ENCODE measurements at regions not wholly inside any gene's neighbourhood (a gene's known extent, or its start where the extent isn't known, plus 50 kb on each side); places are given as distances from the start of the nearest gene placed in this dataset.
A peak's percentile ranks its signal among the peaks of the same experiment; 100 is the strongest.

DNA sequence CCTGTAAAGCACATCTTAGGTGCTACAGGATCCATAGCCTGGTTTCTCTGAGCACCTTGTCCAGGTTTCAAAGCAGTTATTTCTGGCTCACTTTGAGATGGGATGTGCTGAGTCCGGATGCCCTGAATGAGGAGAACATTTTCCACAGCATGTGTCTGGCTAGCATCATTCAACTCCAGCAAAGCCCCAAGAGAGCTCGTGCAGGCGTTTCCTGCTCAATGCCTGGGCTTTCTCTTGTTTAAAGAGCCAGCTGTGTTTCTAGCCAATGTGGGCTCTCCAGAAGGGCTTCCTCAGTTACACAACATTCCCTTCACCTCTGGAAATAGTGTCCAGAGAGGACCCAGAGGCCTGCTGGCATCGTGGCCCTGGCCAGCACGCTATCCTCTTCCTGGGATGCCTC lies 411.7 kb downstream of the DMAC1 start:
- DNase-seq: no peak

DNA sequence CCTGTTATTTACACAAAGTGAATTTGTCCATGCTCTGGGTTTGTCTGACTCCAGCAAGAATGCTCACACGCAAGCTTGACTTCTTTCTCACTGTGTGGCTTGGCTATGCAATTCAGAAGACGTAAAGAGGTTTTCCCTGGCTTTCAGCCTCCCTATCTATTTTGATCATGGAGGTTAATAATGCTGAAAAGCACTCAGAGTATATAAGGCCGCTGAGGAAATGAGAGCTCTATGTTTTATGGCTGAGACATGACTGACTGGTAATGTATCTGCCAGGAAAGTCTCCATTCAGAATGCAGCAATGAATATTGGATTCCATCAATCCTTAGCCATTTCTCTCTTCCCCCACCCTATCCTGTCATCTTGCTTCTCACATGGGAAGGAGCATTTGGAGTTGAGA lies 417.3 kb downstream of the DMAC1 start:
- DNase-seq: no peak

DNA sequence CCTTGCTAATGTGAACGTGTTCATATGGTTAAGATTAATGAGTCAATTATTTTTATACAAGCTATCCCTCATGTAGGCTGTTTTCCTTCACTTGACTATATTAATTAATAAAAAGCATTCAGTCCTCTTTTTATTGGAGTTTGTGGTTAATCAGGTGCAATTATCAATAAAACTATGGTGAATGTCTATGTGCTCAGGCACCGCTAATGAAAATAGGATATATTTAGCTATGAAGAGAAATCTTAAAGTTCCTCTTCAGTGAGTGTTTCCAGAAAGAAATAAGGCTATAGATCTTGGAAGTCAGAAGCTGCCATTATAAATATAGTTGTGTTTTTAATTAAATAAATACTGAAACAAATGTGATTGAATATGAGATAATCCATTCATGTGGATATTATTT lies 422.1 kb downstream of the DMAC1 start:
- no peak for DNase-seq

DNA sequence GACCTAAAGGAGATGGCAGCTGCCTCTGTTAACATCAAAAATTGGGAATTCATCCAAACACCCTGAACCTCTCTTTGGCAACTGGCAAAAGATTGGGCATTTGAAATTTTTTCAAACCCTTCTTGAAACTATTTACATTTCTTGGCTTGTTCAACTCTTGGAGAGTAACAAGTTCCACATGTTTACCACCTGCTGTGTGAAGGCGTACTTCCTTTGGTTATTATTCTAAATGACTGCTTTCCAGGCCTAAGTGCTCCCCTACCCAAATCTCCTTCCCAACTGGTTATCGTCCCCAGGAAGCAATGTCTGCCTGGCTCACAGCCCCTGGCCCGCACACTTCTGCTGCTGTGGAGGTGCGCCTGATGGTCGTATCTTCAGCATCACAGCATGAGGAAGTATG lies 422.7 kb downstream of the DMAC1 start:
- DNase-seq: peak; percentile 26

DNA sequence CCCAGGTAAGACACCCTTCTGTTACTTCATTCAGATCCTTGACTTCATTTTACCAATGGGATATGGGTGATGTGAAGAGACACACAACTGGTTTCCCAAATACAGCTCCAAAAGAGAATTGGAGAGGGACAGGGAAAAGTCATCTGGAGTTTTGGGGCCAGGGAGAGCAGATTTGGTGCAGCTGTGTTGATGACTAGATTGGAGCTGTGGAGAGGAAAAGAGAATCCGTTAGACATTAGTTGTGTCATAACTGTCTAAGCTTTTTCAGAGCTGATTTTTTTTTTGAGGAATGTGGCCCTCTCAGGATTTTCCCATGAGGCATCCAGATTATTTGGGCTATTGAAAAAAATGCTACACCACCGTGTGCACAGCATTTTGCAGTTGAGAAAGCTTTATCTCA lies 423.4 kb downstream of the DMAC1 start:
- no peak for DNase-seq

DNA sequence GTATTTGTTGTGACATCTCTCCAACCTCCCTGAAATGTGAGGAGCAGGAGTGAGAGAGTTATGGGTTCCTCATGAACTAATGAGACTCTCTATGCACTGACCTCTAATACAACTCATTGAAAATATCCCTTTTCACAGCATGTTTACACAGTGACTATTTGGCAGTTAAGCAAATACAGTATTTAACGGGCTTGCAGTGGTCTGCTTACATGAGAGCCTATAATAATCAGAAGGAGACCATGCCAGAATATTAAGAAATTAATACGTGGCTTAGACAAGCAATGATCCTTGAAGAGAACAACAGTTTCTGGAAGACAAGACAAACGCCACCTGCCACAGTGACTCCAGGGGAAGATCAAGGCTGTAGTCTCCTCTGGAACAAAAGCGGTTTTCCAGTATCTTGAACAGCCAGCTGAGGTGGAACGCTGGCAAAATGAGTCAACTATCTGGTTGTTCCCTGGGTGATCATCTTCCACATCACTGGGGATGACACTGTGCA lies 424.5 kb downstream of the DMAC1 start:
- peak; percentile 95 for DNase-seq

DNA sequence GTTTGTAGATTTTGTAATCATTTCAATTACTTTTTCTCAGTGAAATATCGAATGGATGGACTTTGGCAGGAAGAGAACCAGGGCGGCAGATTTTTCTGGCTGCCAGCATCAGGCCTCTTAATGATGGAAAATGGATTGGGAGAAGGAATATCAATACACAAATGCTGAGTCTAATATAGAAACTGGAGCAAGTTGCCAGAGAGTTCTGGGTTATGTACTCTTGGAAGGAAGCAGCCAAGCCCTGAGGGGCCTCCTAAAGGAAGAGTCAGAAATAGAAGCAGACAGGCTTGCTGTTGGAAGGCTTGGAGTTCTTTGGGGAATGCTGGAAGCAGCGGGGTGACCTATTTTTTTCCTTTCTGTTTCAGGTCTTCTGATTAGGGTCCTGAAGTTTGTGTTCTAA lies 428.6 kb downstream of the DMAC1 start:
- DNase-seq: no peak

DNA sequence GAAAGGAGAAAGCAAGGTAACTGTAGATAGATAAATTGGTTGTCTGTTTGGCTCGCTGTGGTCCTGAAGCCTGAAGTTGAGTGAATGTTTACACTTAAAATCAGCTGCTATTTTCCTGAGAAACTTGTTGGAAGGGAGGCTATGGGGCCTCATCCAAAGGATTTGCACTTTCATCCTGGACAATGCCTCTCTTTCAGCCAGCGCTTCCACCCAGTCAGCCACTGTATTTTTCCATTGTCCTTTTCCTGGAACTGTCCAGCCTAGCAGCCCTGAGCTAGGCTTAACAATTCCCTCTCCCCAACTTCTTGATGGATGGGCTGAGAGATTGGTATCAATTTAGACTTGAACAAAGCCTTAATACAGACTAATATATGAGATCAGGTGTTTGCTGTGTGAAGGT lies 429.2 kb downstream of the DMAC1 start:
- no peak for DNase-seq

DNA sequence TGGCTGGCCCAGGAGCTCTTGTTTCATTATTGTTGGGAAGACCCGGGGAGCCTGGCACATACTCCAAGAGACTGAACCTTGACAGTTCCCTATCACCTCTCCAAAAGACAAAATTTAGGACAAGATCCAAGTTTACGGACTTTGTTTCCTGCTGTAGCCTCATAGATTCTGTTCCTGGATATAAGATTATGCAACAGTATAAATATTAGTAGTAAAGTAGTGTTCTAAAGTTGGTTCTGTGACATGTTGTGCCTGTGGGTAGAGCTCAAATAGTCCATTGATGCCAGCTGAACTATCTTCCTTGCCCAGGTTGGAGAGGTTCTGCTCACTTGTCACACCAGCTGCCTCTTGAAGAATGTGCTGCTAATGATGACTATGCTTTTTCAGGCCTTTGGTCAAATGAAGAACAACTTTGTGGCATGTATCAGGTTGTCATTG lies 430.2 kb downstream of the DMAC1 start:
- DNase-seq: no peak

DNA sequence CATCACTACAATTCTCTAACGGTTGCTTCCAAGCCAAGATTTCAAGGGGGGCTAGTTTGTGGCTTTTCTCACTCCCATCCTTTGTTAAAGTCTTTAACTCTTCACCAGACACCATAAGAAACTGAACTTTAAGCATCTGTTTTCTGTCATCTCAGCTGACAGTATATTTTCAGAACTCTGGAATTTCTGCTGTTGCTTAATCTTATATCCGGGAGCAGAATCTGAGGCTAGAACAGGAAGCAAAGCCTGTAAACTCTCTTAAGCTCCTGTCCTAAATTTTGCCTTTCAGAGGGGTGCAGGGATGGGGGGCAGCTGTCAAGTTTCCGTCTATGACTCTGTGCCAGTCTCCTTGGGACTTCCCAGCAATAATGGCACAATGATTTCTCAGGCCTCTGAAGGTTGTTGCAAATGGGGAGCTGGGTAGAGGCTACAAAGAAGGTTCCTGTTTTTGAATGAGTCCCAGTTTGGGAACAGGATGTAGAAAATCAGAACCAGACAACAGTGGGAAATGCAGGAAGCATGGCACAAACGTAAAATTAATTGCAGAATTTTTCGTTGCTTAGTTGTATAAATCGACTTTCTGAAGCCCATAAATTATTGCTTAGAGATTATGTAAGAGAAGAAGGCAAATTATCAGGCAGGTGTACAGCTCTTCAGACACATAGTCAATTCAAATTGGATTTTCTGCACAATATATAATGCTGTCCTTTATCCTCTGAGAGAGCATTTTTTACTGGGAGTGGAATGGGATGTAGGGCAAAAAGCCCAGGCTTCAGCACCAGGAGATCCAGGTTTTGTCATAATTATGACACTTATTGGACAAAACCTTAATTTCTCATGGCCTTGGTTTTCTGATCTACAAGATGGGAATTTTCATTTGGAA lies 430.9 kb downstream of the DMAC1 start:
- DNase-seq: no peak

DNA sequence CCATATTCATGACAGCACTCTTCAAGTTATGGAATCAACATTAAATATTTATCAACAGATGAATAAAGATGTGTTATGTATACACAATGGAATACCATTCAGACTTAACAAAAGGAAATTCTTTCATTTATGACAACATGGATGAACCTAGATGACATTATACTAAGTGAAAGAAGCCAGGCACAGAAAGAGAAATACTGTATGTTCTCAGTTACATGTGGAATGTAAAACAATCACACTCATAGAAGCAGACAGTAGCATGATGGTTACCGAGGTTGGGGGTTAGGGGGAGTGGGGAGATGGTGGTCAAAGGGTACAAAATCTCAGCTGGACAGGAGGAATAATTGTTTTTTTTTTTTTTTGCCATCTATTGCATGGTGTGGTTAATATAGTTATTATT lies 431.9 kb downstream of the DMAC1 start:
- DNase-seq: no peak

DNA sequence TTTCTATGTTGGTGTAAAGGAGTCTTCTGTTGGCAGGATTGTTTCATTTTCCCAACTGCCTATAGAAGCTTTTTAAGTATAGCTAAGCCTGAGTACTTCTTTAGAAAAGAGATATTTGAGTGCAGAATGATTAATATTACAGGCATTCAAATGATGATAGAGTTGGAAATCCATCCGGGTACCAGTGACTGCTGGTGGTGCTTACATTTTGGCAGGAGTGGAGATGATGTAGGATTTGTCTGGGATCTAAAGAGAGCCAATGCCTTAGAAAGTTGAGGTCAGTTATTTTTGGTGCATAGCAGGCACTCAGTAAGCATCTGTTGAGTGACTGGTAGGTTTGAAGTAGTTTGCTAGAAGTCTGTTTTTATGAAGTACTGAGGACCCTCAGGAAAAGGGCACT lies 433.5 kb downstream of the DMAC1 start:
- DNase-seq: no peak

DNA sequence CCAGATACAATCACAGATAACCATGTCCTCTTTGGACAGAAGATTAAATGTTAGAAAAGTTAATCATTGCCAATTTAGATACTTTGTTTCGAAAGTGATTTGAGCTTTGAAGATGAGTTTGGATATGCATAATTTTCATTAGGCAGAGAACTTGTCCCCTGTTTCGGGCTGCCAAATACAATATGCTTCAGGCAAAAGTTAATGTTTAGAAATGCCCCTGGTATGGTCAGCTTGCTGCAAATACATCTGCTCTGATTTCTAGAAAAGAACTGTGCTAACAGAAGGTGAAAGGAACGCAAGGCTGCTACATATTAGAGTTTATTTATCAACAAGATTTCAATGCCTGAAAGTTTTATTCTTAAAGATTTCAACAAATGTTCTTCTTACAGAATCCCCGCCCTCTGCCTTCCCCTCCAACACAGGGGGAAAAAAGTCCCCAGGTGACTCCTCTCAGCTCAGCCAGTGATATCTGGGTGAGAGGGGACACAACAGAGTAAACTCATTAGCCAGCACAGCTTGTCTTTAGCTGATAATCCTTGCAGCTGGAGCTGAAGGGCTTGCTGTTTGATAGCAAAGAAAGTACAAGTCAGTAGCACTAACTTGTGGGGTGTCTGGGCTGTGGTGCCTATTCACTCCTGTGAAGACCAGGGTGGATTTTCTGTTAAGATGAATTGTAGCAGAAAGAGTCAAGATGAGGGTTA lies 435.7 kb downstream of the DMAC1 start:
- DNase-seq: peak; percentile 58

DNA sequence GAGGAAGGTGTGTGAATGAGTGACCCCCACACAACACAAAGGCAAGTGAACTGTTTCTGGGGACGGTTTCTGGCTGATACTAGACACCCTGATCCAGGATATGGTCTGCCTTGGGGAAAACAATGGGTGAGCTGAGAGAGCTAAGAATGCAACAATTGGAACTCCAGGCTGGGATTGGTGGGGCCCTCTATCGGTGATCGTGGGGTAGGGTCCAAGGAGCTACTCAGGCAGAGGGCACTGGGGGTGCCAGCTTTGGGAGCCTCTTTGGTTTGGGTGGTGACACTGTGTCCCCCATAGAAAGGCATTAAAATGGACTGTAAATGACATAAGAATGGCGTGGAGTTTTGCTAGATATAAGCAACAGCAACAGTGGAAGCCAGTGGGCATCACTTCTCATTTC lies 439.1 kb downstream of the DMAC1 start:
- no peak for DNase-seq

DNA sequence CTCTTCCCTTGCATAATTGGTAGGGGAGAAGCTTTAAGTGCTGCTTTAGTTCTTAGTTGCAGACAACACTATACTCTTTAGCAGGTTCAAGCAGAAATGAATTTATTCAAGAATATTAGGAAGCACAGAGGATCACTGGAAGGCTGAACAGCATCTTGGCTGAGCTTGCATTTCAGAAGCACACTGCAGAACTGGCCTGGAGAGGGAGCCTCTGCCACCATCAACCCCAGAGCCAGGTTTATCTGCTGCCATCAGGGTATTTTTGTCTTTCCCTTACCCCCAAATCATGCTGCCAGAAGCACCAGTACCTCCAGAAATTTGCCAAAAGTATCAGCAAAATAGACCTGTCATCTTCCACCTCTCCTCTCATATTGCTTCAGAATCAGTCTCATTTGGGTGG lies 440.7 kb downstream of the DMAC1 start:
- no peak for DNase-seq

DNA sequence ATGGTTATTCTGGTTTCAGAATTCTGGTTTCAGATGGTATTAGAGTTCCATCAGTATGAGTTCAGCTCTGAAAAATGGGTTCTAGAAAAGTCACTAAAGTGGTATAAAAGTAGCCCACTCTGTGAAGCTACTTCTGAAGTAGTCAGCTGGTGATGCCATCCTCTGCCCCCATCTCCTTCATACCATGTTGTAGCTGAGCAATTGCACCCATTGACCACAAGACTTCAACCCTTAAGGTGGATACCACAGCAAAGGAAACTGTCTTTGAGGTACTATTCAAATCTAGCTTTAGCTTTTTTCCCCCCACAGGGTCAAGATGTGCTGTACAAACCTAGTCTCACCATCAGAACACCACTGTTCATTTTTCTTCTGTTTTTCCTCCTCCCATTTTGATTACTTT lies 444.9 kb downstream of the DMAC1 start:
- no peak for DNase-seq

DNA sequence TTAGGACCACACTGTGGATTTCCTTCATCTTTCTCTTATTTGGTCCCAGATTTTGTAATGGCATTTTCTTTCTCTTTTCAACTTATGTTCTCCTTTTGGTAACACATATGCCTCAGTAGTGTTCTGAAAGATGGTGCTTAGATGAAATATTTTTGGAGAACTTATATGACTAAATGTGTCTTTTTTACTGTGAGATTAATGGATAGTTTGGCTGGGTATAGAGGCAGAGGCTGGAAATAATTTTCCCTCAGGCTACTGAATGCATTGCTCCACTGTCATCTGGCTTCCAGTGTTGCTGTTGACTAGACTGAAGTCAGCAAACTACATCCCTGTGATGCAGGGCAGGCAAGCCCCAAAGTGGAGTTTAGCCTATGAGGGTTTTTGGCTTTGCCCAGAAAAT lies 450.9 kb downstream of the DMAC1 start:
- no peak for DNase-seq

DNA sequence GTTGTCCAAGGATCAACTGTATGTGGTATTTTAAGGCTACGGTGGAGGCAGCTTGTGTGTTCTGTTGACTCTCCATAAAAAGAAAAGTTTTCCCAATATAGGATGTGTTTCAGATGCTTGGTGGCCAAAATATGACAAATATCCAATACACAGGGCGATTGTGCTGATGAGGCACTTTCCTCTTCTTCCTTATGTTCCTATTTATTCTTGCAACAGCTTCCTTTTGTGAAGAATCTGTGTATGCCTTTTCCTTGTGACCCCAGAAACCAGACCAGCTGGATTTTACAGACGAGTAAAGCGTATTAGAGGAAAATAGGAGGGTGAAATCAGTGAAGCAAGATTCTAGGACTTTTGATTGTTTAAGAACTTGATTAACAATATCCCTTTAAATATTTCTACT lies 452.0 kb downstream of the DMAC1 start:
- no peak for DNase-seq

DNA sequence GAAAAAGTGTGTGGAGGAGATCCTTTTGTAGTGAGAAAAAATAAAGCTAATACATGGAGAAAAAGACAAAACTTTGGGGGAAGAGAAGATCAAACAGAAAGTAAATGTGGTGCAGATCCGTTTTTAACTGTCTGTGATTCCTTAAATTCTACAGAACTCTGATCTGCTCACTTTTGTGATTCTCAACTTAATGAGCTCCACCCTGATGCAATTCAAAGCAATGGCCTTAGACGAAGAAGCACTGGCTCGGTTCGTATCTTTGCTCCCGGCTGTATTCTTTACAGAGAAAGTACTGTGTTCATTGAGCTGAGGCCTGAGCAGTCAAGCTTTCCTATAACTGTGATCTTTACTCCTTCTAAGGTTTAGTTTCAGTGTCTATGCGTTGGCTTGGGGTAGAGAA lies 453.4 kb downstream of the DMAC1 start:
- DNase-seq: no peak

DNA sequence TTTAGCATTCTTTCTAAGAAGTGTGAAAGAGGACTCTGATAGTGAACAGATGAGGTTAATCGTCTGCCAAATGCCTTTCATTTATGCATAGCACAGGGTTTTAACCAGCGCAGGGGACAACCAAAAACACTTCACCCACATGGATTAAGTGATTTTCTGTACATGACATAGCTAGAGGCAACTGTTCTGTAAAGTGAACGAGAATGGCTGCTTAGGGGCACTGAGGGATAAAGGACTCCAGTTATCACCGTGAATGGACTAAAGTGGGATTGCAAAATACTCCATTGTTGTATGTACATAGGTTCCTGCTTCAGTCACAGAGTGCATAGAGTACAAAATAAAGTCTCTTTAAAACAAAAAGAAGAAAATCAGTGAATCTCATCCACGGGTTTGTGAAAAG lies 456.8 kb downstream of the DMAC1 start:
- DNase-seq: no peak

DNA sequence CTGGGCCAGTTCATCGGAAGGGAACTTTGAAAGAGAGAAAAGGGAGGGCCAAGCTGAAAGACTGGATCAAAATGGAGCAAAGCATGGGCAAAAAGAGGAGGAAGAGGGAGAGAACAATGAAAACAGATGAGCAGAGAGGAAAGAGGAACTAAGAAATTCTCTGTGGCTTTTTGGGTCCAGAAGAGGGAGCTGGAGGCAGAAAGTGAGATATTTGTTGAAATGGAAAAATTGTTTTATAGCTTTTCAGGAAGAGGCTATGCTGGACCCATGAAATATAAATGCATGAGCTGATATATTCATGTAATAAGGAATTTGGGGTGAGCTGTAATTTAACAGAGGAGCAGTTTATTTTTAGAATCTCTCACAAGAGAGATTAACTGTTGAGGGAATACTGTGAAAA lies 457.3 kb downstream of the DMAC1 start:
- no peak for DNase-seq

DNA sequence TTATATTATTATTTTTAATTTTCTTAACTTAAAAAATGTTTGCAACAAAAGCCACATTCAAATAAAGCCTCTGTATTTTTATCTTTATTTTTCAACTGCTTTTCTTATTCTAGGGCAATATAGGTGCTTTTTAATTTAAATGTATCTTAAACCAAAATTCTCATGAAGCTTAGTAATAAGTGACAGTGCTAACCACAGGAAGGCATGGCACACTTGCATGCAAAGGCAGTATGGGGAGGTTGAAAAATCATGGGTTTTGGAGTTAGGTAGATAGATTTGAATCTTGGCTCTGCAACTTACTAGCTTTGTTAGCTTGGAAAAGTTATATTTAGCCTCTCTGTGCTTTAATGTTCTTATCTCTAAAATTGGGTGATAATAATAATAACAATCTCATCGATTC lies 458.0 kb downstream of the DMAC1 start:
- DNase-seq: no peak

DNA sequence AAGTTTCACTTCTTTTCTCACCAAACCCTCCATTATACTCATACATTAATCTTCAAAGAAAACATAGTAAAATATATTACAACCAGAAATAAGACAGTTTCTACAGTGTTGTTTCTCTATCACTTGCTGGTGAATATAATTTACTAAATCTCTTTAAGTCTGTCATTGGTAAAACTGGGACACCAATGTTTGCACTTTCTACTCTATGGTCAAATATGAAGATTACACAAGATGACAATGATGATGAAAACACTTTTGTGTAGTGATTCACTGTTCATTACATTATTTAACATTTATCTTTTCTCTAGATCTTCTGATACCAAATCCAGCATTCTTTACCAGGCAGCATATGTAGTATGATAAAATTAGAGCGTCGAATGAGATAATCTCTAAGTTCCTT lies 459.1 kb downstream of the DMAC1 start:
- DNase-seq: no peak

DNA sequence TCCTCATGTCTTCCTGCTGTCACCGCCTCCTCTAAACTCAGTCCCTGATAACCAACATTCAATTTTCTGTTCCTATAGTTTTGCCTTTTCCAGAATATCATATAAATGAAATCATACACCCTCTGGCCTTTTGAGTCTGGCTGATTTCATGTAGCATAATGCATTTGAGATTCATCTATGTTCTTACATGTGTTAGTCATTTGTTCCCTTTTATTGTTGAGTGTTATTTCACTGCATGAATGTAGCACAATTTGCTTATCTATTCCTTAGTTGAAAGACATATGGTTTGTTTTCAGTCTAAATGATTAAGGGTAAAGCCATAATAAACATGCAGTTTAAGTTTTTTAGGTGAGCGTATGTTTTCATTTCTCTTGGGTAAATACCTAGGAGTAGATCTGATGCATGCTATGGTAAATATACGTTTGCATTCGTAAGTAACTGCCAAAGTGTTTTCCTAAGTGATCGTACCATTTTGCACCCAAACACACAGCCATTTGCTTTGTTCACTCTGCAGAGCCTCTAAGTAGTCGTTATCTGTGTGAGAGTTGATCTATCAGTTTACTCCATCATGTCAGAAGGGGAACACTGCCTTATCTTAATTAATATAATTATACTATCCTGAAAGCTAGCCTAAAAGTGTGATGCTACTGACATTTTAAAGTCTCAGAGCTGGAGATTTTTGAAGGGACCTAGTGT lies 460.8 kb downstream of the DMAC1 start:
- DNase-seq: peak; percentile 38
